M059J (cell line): ENCODE measurements at regions not wholly inside any gene's neighbourhood (a gene's known extent, or its start where the extent isn't known, plus 50 kb on each side); places are given as distances from the start of the nearest gene placed in this dataset.
"Not testable (repeated sequence)": the region's sequence is repeated elsewhere in the genome, so short reads cannot be mapped to it uniquely, and the experiment has no call there.

Source experiments
- DNase-seq: peaks from one replicate; pipeline ENCODE4 v3.0.0-alpha.2; 2012; ENCODE audit warnings: low read depth

DNA sequence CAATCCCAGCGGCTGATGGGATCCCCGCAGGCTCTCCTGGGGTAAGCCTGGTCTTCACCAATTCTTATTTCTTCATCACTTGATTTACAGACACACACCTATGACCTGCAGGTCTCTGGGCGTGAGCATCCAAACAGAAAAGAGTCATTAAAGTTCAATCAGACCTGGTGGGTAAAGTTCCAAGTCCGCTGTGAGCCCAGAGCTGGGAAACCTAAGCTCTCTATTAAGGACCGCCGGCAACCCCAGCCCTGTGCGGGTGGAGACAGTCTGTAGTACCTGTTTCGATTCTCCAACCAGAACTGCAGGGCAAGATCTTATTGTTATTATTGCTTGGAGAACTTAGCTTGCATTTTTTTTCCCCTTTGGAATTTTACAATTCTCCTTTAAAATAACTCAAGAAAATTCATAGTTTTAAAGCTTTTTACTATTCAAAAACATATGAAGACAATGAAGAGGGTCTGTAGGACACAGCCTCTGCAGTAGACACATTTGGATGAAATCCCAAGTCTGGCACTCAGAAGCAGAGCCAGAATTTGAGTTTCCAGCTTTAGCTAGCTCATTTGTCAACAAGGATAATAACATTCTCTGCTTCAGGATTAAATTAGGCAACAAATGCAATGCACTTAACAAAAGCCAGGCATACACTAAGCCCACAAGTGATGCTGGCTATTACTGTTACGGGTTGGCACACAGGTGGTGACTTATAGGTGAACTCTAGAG lies 376.4 kb downstream of the INSIG2 start:
- DNase-seq, result no peak

DNA sequence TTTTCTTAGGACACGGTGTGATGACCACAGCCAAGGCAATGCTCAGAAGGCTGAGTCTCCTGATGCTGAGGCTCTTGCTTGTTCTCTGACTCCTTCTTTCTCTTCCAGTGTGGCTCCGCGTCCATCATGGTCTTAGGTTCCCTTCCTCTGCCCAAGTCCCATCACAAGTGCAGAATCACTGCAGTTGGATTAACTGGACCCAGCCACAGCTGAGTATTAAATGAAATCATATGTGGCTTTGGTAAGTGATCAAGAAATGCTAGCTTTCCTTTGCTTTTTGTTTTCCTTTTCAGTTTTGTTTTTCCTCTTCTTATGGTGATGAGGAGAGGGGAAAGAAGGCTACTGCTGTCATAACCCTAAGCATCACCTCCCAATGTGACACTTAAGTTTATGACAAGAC lies 375.8 kb downstream of the INSIG2 start:
- DNase-seq, result no peak

DNA sequence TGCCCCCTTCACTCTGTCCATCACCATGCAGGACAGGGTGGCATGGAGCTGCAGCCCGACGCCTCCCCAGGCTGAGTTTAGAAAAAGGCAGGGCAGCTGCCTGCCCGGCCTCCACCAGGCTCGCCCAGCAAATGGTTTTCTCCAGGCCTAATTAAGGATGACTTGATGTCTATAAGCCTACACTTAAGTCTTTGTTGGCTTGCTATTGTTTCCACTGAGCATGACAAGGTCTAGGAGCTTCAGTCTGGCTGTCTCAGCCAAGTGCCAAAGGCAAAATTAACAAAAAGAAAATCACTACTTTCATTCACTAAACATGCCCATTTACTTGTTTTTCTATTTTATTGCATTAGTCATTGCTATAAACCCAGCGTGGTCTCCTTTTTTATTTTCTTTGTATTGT lies 372.2 kb downstream of the INSIG2 start:
- DNase-seq, result no peak

DNA sequence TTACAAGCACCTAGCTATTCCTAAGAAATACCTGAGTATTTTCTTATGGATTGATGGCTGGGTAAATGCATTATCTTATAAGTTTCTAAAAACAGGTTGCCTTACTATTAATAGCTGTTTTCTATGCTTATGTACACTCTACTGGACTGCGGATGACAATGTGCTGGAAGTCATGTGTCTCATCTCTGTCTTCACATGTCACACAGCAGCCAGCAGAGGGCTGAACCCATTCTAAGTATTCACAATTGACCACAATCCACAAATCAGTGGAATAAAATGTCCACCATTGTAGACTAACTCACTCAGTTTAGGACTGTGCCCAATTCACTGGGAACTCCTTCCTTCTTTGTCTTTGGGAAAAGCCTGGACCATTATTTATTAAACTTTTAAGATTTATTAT lies 371.2 kb downstream of the INSIG2 start:
- DNase-seq, result no peak

DNA sequence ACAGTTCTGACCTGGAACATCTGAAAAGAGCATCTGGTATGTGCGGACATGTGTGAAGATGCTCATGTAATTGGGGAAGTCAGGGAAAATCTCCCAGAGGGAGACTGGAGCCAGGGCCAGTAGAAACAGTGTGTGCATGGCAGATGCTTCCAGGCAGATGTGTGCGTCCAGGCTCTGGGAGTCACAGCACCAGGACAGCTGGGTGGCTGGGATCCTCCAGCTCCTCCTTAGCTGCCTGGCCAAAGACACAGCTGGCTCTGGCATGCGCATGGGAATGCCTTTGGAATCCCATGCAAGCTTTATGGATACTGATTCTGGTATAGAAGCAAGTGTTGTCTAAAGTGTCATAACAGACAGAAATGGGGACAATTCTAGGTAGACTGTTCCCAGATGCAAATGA lies 369.7 kb downstream of the INSIG2 start:
- no peak for DNase-seq

DNA sequence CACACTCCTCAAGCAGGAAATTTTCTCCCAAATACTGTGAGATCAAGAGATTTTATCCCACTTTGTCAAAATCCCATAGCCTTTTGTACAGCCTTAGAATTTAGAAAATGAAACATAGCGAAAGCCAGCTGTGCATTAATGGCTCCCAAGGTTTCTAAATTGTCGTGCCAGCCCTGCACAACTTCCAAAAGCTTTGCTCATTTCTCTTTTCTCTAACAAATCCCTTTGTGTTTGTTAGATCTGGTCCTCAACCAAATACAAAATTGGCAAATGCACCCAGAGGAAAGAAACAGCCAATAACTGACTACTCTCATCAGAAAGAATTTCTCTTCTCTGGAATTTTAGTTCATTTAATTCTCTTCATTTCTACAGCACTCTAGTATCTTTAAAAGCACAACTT lies 361.1 kb downstream of the INSIG2 start:
- no peak for DNase-seq

DNA sequence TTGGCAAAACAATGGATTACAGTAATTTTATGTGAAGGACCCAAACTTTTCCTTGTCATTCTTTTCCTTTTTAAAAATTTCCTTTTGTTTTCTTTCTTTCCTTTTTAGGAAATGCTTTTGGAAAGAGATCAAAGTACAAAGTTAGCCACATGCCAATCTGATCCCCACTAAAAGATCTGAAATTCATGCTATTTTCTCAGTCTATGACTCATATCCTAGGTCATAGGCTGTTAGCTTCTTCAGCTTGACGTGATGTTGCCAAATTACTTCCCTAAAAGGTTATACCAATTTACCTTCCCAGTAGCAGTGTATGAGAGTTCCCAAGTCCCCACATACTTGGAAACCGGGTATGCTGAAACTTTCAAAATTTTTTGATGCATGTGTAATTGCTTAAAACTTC lies 355.3 kb downstream of the INSIG2 start:
- DNase-seq, result peak; percentile 87

DNA sequence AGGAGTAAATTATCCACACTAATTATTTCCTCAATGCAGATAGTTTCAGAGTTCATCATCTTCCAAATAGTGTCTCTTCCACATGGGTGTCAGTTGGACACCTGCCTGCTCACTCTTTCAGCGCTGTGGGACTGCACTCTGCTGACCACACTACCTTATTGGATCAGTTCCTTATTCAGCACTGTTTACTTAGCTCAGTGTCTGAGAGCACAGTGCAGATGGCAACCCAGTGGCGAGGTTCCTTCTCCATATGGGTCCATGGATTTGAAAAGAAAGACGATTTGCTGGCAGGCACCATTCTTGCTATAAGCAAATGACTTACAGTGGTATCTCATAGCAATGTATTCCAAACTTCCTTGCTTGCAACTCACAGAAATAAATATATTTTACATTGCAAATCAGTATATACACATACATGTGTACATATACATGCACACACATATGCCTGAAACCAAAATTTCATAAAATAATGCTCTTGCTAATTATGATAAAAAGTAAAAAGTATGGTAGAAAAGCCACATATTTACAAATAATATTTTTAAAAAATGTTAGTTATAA lies 354.8 kb downstream of the INSIG2 start:
- DNase-seq, result peak; percentile 15

DNA sequence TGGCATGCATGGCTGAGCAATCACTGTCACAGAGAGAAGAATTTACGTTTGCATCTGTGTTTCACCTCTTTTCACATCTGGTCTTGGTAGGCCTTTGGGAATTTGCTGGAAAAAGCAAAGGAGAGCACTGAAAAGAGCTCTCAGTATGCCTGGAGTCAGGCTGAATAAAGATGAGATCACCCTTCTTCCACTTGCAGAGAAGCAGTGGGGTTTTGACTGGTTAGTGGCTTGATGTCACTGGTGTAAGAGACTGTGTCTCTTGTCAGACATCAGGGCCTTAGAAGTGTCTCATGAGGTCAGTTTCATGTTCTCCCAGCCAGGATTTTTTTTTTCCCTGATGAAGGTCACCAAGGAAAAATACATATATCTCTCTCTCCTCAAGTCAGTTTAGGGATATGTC lies 353.8 kb downstream of the INSIG2 start:
- peak; percentile 10 for DNase-seq

DNA sequence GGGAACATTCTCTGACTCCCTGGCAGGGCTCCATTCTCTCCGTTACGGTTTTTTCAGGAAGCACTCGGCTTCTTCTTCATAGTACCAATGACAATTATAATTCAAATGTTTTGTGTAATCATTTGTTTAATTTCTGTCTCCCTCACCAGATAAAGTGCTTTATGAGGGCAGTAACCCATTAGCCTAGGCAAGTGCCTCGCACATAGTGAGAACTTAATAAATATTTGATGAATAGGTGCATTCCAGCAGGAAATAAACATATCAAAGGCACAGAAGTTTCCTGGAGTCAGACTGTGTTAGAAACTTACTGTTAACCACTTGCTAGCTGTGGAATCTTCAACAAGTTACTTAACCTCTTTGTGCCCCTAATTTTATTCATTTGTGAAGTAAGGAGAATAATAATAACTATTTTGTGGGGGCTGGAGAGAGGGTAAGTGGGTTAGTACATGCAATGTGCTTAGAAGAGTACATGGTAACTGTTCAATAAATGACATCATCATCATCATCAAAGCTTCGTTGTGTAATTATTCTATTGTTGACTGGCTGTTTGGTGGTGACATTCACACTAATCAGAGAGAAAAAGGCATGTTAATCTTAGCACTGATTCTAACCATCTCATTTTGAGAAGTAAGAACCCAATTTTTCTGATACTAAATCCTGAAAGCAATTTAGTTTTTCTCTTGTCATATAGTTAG lies 352.3 kb downstream of the INSIG2 start:
- no peak for DNase-seq

DNA sequence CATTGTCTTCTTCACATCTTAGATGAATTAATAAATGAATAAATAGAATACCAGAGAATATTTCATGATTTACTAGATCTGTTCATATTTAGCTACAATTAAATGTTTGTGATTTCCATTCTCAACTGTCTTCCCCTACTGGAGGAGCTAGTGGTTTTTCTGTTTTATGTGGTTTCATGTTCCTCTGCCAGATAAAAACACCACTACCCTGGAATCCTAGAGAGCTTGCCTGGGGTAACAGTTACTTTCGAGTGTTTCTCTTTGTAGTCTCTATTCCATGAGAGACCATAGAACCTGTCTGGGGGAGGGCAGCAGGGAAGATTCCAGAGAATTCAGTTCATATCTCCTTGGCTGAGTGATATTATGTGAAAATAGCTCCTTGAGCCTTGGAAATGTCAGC lies 349.2 kb downstream of the INSIG2 start:
- no peak for DNase-seq

DNA sequence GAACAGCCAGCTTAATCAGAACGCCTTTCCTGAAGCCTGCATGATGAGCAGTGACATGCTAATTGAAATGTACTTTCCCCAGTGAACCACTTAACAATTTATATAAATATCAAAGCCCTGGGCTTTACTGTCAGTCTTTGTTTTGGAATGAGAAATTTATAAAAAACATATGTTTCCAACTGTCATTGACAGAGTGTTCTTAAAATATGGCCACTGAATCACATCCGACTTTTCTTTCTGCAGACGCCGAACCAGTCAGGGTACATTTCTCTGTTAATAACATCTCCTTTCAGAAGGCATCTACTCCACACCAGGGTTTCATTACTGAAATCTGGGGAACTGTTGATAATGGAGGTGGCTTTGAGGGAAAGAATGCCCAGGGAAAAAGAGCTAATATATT lies 343.7 kb downstream of the INSIG2 start:
- no peak for DNase-seq

DNA sequence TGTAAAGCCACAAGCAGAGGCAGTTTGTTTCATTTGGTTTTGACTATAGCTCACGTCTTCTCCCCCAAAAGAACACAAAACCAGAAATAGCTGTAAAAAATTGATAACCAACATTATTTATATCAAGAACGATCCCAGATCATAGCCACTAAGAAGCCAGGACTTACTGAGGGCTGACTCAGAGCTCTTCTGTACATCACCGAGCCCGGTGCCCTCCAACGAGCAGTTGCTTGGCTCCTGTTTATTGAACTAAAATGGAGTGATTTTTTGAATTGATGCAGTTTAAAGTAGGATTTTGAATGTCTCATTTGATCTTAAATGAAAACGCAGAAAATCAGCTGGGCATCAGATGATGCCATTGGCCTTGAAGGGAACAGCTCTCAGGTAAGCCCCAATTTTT lies 343.3 kb downstream of the INSIG2 start:
- DNase-seq, result no peak

DNA sequence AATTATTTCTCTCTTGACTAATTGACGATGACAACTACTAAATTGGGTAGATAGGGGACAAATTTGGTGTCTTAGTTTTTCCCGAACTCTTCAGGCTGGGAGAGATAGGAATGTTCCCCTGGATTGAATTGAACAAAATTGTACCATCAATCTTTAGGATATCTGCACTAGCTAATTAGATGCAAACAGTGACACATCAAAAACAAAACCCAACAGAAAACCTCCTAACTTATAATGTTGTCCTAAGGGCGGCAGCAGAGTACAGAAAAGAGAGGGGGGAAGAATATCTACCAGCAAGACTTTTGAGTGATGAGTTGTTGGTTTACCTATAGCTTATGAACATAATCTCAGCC lies 342.9 kb downstream of the INSIG2 start:
- peak; percentile 25 for DNase-seq

DNA sequence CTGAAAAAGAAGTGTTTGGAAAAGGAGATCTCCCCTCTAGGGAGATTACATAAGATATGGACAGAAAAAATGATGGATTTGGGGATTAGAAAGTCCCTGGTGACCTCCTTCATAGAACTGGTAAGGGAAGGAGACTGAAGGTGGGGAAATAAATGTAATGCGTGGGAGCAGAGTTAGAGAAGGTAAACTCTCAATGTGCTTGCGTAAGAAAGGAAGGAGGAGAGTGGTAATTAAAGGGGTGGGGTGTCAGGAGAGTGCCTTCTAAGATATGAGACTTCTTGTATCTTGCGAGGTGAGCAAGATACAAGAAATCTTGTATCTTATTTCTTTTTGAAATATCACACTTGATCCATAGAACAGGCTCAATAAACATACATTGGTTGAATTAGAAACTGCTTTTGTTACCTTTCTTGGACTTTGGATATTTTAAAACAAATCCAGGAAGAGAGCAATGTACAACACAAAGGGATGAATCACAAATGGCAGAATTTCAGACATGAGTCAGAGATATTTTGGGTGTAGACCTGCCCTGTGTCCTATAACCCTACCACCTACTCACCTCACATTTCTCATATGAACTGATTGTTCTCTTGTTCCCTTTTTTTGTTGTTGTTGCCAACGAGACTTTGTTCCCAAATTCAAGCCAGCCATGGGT lies 342.4 kb downstream of the INSIG2 start:
- peak; percentile 61 for DNase-seq

DNA sequence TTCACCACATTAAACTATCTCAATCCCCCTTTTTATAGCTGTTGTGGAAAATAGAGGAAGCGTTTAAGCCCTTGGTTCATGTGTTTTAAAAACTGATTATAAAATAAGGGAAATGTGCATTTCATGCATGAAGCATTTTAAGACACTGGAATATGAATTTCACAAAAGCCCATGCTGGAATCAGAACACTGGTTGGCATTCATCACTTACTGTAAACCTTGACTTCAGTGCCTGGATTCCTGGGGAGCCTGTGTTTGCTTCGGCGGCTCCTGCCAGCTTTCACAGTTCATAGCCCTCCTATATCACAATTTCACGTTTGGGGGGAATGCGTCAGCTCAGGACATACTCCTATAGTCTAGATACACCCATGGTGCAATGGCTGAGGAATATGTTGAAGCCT lies 336.9 kb downstream of the INSIG2 start:
- DNase-seq, result no peak

DNA sequence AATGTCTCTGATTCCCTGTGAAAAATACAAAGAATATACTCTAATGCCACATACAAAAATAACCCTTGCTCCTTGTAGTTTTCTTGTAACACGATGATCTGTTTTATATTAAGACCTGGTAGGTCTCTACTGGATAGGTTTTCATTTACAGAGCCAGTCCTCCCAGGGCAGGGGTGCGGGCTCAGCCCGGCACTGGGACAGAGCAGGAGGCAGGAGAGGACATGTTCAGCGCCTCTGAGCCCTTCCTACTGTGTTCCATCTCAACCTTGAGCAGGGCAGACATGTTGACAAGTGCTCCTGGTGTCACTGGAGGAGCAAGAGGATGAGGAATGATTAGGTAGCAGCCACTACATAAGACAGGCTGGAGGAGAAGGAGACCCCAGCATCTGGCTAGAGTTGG lies 335.5 kb downstream of the INSIG2 start:
- no peak for DNase-seq

DNA sequence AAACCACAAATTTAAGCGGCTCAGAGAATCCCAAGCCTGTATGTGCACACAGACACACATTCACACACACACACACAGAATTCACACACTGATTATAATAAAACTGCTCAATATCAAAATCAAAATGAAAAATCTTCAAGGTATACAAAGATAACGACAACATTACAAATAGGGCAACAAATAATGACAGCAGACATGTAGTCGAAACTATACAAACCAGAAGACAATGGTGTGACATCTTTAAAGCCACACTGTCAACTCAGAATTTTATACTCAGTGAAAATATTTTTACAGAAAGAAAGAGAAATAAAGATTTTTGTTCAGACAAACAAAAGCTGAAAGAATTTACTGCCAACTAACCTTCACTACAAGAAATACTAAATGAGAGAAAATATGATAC lies 333.4 kb downstream of the INSIG2 start:
- no peak for DNase-seq

DNA sequence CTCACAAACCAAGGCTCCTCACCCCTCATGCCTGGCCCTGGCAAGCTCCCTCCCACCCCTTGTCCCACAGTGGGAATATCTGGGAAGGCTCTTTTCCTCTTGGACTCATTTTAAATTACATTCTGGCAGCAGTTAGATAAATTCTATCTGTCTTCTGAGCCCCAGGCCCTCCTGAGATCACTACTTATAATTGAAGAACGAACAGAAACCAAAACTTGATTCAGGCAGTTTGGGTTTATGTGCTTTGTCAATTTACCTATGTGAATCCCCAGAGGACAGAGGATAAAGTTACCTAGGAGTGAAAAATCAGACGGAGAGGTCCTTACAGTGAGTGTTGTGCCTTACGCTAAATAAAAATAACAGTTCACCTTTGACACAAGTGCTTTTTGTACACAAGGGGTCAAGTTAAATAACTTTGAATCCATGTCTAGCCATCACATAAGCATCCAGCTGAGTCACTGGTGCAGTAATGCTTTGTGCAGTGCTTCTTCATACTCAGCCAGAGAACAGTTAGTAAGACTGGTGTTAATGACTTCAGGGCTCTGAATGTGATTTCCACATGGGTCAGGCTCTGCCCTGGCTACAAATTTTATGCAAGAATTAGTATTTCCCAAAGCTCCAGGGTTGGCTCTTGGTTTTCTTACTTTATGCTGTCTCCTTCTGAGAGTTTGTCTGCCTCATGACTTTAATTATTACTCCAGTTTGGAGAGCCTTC lies 329.3 kb downstream of the INSIG2 start:
- peak; percentile 29 for DNase-seq

DNA sequence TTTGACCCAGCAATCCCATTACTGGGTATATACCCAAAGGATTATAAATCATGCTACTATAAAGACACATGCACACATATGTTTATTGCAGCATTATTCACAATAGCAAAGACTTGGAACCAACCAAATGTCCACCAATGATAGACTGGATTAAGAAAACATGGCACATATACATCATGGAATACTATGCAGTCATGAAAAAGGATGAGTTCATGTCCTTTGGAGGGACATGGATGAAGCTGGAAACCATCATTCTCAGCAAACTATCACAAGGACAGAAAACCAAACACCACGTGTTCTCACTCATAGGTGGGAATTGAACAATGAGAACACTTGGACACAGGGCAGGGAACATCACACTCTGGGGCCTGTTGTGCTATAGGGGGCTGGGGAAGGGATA lies 326.9 kb downstream of the INSIG2 start:
- DNase-seq, result not testable (repeated sequence)

DNA sequence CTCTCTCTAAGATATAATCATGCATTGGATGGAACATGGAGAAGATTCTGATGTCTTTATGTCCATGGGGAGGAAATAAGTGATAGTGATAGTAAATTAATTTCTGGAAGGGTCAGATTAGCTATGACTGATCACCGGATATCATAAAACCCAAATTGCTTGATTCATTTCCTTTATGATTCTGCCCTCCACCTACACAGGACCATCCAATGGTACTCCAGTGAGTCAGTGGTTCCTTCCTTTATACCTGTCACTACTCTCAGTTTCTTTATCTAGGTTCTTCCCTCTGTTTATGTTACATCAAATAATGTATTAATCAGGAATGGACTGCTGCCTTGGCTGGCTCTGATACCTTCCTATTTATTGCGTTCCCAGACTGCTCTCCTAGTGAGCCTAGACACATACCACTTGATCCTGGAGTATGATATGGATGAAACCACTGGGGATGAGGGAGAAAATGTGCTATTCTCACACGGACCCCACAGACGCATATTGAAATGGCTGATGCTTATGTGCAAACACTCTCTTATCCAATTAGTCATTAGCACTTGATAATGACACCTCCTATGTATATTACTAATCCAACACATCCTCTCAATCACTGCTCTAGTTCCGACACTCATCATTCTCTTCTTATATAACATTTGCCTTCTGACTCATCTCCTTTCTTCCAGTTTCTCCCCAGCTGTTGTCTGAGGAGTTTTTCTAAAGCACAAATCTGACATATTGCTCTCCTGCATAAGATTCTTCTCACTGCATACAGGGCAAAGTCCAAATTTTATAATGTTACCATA lies 315.6 kb downstream of the INSIG2 start:
- DNase-seq, result no peak

DNA sequence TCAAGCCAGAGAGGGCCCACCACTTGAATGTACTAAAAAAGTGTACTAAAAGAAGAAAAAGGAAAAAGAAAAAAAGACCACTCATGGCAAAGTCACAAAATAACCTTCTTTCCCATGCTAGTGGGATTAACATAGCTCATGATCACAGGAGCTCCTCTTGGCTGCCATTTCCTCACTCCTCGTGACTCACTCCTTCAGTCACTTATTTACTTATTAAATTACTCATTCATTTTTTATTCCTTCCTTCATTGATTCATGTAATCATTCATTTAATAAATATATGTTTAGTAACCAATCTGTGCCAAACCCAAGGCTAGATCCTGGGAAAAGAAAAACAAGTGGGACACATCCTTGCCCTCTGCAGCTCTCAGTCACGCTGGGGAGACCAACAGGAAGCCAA lies 300.5 kb downstream of the INSIG2 start:
- DNase-seq, result peak; percentile 38
